ENCODE measurements at regions not wholly inside any gene's neighbourhood (a gene's known extent, or its start where the extent isn't known, plus 50 kb on each side); places are given as distances from the start of the nearest gene placed in this dataset.
"Not testable (repeated sequence)": the region's sequence is repeated elsewhere in the genome, so short reads cannot be mapped to it uniquely, and the experiment has no call there.

DNA sequence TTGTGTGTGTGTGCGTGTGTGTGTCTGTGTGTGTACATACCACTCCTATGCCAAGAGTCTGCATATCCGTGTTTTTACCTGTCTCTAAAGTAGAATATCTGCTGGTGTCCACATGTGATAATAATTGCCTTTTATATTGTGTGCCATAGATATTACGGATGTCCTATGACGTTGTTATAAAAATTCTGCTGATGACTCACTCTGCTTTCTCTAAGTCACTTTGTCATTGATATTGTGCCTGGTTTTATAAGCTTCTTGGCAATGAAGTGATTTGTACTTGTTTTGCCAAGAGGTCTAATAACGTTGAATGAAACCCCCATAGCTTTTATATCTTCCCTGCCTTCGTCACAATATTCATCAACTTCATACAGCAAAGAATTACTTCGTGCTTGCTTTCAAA, 102.6 kb upstream of the C1GALT1C1 start:
- Histone ChIP-seq H3F3A (ENCODE audit: insufficient read depth) (peaks cover 23% of the 10 kb centered on the region), H2AFZ (no peak overlapping the region), H3K9ac (no peak overlapping the region), H4K20me1 (ENCODE audit: insufficient read depth) (no peaks in the 10 kb centered on the region), H3K4me1 (ENCODE audit: insufficient read depth) (peaks cover 49% of the 10 kb centered on the region), H3K9me3 (ENCODE audit: low read depth) (no peaks in the 10 kb centered on the region), H3K4me3 (no peak overlapping the region), H3K4me2 (ENCODE audit: unreplicated experiment) (no peak overlapping the region), H3K36me3 (ENCODE audit: low read depth) (no peaks in the 10 kb centered on the region), H3K27ac (peak overlapping the region; percentile 77), H3K9me2 (ENCODE audit: insufficient read depth) (no peaks in the 10 kb centered on the region), H3K79me2 (ENCODE audit: insufficient read depth) (no peaks in the 10 kb centered on the region), H3K27me3 (replicated peaks; ENCODE audit: insufficient read depth) (no peaks in the 10 kb centered on the region)
- in situ Hi-C loops (cut with MboI), result no loop called here
- WGBS, 2 experiments (ENCODE audit: low coverage in 1 of 2, low lambda C conversion rate in 2 of 2, missing lambda C conversion rate in 2 of 2), result 61 to 63% methylated on average over 7 of the region's 7 CpGs
- no peak for TF ChIP-seq EZH2phosphoT487 (IDR thresholded peaks at IDR 0.05; ENCODE audit: insufficient read depth, low read depth)
- TF ChIP-seq EZH2 (IDR thresholded peaks at IDR 0.05; ENCODE audit: insufficient read depth, poor library complexity, severe bottlenecking), result no peak
- DNase-seq, result peak; percentile 26

DNA sequence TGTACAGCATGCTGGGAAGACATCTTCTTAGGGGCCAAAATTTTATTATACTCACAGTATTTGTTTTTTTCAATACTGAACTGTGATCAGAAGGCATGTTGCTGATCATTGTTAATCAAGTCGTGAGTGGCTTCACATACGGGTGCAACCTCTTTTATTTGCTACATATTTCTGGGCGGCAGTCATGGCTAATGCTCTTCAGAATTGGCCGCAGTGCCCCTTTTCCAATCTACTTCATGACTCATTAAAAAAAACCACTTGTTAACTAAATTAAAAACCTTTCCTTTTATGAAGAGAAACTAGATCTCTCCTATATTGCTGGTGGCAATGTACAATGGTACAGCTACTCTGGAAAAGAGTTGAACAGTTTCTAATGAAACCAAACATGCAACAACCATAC, 101.5 kb upstream of the C1GALT1C1 start:
- Histone ChIP-seq H3K4me3 (no peak overlapping the region), H4K20me1 (ENCODE audit: insufficient read depth) (no peaks in the 10 kb centered on the region), H2AFZ (0 out of 2 replicates have a peak overlapping the region, but pooled peaks have one; percentile 11), H3K9me2 (ENCODE audit: insufficient read depth) (no peaks in the 10 kb centered on the region), H3K4me1 (ENCODE audit: insufficient read depth) (peaks cover 38% of the 10 kb centered on the region), H3K9me3 (ENCODE audit: low read depth) (no peaks in the 10 kb centered on the region), H3K4me2 (ENCODE audit: unreplicated experiment) (peak overlapping the region; percentile 7), H3F3A (ENCODE audit: insufficient read depth) (peaks cover 23% of the 10 kb centered on the region), H3K79me2 (ENCODE audit: insufficient read depth) (no peaks in the 10 kb centered on the region), H3K27me3 (replicated peaks; ENCODE audit: insufficient read depth) (no peaks in the 10 kb centered on the region), H3K36me3 (ENCODE audit: low read depth) (no peaks in the 10 kb centered on the region), H3K27ac (peak overlapping the region; percentile 77), H3K9ac (peak overlapping the region; percentile 44)
- in situ Hi-C loops (cut with MboI), result no loop called here
- WGBS, 2 experiments (ENCODE audit: low coverage in 1 of 2, low lambda C conversion rate in 2 of 2, missing lambda C conversion rate in 2 of 2), result 5 to 9% methylated on average over 4 of the region's 4 CpGs
- peak; percentile 71 for DNase-seq
- no peak for TF ChIP-seq EZH2 (IDR thresholded peaks at IDR 0.05; ENCODE audit: insufficient read depth, poor library complexity, severe bottlenecking)
- TF ChIP-seq EZH2phosphoT487 (IDR thresholded peaks at IDR 0.05; ENCODE audit: insufficient read depth, low read depth), result no peak

DNA sequence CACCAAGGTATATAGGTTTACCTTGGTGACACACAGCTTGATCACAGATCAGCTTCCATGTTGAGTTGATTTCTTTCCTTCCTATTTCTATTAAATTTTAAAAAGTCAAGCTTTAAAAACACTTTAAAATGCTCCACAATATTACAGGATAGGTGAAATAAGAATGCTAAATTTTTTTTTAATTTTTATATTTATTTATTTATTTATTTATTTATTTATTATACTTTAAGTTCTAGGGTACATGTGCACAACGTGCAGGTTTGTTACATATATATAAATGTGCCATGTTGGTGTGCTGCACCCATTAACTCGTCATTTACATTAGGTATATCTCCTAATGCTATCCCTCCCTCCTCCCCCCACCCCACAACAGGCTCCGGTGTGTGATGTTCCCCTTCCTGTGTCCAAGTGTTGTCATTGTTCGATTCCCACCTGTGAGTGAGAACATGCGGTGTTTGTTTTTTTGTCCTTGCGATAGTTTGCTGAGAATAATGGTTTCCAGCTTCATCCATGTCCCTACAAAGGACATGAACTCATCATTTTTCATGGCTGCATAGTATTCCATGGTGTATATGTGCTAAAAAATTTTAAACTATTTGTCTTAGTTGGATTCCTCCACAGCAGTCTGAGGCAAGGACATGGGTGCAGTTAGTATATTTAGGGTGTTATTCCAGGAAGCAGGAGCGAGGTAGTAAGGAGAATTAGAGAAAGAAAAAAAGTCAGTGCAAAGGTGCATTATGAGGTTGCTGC, 99.8 kb upstream of the C1GALT1C1 start:
- Histone ChIP-seq H3F3A (ENCODE audit: insufficient read depth) (peaks cover 23% of the 10 kb centered on the region), H3K4me1 (ENCODE audit: insufficient read depth) (peaks cover 24% of the 10 kb centered on the region)
- DNase-seq; H3K27me3 ChIP-seq (replicated peaks; ENCODE audit: insufficient read depth); H3K9me2 ChIP-seq (ENCODE audit: insufficient read depth); H3K79me2 ChIP-seq (ENCODE audit: insufficient read depth); H3K9ac ChIP-seq; H3K4me3 ChIP-seq; in situ Hi-C loops (cut with MboI); H3K9me3 ChIP-seq (ENCODE audit: low read depth); H3K4me2 ChIP-seq (ENCODE audit: unreplicated experiment); H3K27ac ChIP-seq; H3K36me3 ChIP-seq (ENCODE audit: low read depth); H4K20me1 ChIP-seq (ENCODE audit: insufficient read depth); H2AFZ ChIP-seq: not testable (repeated sequence)
- WGBS, 2 experiments (ENCODE audit: low coverage in 1 of 2, low lambda C conversion rate in 2 of 2, missing lambda C conversion rate in 2 of 2), result 87 to 95% methylated on average over 5 to 7 of the region's 7 CpGs

DNA sequence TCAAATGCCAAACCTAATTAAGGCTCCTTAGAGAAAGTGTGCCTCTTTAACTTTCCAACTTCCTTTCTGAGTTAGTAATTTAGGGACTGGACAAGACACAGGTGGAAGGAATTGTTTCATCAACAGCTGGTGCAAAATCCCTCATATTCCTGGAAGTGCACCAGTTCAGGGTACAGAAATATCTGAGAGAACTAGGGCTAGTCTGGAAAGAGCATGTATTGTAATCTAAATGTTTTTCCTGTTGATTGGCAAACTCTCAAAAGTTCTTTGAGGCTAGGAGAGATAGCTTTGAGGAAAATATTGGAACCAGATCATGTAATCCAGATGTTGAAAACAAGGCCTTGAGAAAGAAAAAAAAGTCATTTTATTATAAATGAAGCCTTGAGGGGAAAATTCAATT, 98.1 kb upstream of the C1GALT1C1 start:
- in situ Hi-C loops (cut with MboI), result no loop called here
- Histone ChIP-seq H3K36me3 (ENCODE audit: low read depth) (no peaks in the 10 kb centered on the region), H3K9me3 (ENCODE audit: low read depth) (no peaks in the 10 kb centered on the region), H3F3A (ENCODE audit: insufficient read depth) (peaks cover 23% of the 10 kb centered on the region), H3K4me1 (ENCODE audit: insufficient read depth) (peaks cover 21% of the 10 kb centered on the region), H3K4me2 (ENCODE audit: unreplicated experiment) (no peak overlapping the region), H2AFZ (no peak overlapping the region), H3K9ac (no peak overlapping the region), H3K79me2 (ENCODE audit: insufficient read depth) (no peaks in the 10 kb centered on the region), H3K4me3 (no peak overlapping the region), H3K27me3 (replicated peaks; ENCODE audit: insufficient read depth) (no peaks in the 10 kb centered on the region), H3K27ac (no peak overlapping the region), H3K9me2 (ENCODE audit: insufficient read depth) (no peaks in the 10 kb centered on the region), H4K20me1 (ENCODE audit: insufficient read depth) (no peaks in the 10 kb centered on the region)
- TF ChIP-seq EZH2 (IDR thresholded peaks at IDR 0.05; ENCODE audit: insufficient read depth, poor library complexity, severe bottlenecking) (no peak), EZH2phosphoT487 (IDR thresholded peaks at IDR 0.05; ENCODE audit: insufficient read depth, low read depth) (no peak)
- no peak for DNase-seq

DNA sequence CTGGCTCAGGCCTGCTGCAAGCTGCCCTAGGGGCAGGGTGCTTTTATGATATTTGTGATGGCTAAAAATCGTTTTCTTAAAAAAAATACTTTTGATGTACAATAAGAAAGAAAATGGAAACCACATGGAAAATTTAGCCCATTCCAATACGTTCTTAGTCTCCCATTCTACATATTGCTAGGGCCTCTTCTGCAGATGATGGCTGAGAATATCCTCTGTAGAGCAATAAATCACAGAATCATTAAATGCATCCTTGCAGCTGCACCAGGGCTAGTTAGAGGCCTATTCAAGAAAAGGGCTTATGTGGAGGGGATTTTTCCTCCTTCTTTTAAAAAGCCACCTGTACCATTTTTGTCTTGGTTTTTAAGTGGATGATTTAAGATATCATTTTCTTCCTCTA, 97.6 kb upstream of the C1GALT1C1 start:
- Histone ChIP-seq H4K20me1 (ENCODE audit: insufficient read depth) (no peaks in the 10 kb centered on the region), H3K36me3 (ENCODE audit: low read depth) (no peaks in the 10 kb centered on the region), H3K9ac (no peak overlapping the region), H3K9me2 (ENCODE audit: insufficient read depth) (no peaks in the 10 kb centered on the region), H2AFZ (no peak overlapping the region), H3K4me2 (ENCODE audit: unreplicated experiment) (no peak overlapping the region), H3F3A (ENCODE audit: insufficient read depth) (peaks cover 19% of the 10 kb centered on the region), H3K4me1 (ENCODE audit: insufficient read depth) (peaks cover 21% of the 10 kb centered on the region), H3K27ac (no peak overlapping the region), H3K9me3 (ENCODE audit: low read depth) (no peaks in the 10 kb centered on the region), H3K79me2 (ENCODE audit: insufficient read depth) (no peaks in the 10 kb centered on the region), H3K27me3 (replicated peaks; ENCODE audit: insufficient read depth) (no peaks in the 10 kb centered on the region), H3K4me3 (no peak overlapping the region)
- no peak for DNase-seq
- no peak for TF ChIP-seq EZH2 (IDR thresholded peaks at IDR 0.05; ENCODE audit: insufficient read depth, poor library complexity, severe bottlenecking)
- TF ChIP-seq EZH2phosphoT487 (IDR thresholded peaks at IDR 0.05; ENCODE audit: insufficient read depth, low read depth), result no peak
- WGBS, 2 experiments (ENCODE audit: low coverage in 1 of 2, low lambda C conversion rate in 2 of 2, missing lambda C conversion rate in 2 of 2), result 50 to 58% methylated on average over 2 of the region's 2 CpGs
- in situ Hi-C loops (cut with MboI), result no loop called here
